ENCODE measurements at regions not wholly inside any gene's neighbourhood (a gene's known extent, or its start where the extent isn't known, plus 50 kb on each side); places are given as distances from the start of the nearest gene placed in this dataset.

- dilution Hi-C loops (cut with HindIII; ENCODE audit: low sequenced_read_pairs, unreplicated experiment): no loop called here
- H3K4me1 ChIP-seq (ENCODE audit: control insufficient read depth, insufficient read depth, low read length): no peaks in the 10 kb centered on the region
- ChIA-PET POLR2A (ENCODE audit: unreplicated experiment) (no interaction called here), CTCF (no interaction called here)
- ATAC-seq (ENCODE audit: low read depth): no peak
- in situ Hi-C loops (cut with MboI; ENCODE audit: low sequenced_read_pairs): loop anchor here (25.0 kb wide), 1 partner anchor 301 kb away; no protein-coding TSS in a partner anchor
- no peaks in the 10 kb centered on the region for H4K20me1 ChIP-seq (ENCODE audit: insufficient read depth, low read length)
- H2BK5ac ChIP-seq (ENCODE audit: low read depth, low read length, poor library complexity, severe bottlenecking): no peak overlapping the region
- H3K79me1 ChIP-seq (ENCODE audit: low read depth in 1 of 2, low read length in 2 of 2): no peaks in the 10 kb centered on the region
- H3K9ac ChIP-seq (ENCODE audit: low read depth, low read length): no peak overlapping the region
- intact Hi-C loops (cut with micrococcal nuclease): no loop called here
- H3K9me3 ChIP-seq (ENCODE audit: control insufficient read depth, insufficient read depth, low read length): no peaks in the 10 kb centered on the region
- H3K18ac ChIP-seq (ENCODE audit: low read depth, low read length): peak overlapping the region; percentile 27; the same call in 1 of the 2 replicates
- DNase-seq: peak; percentile 15
- H2AFZ ChIP-seq (replicated peaks; ENCODE audit: low read length, poor library complexity): no peak overlapping the region
- no peak overlapping the region for H2BK15ac ChIP-seq (ENCODE audit: low read depth, low read length)
- no peak for TF ChIP-seq MXI1 (IDR thresholded peaks at IDR 0.05; ENCODE audit: borderline replicate concordance, low read depth, low read length)
- TF ChIP-seq CTCF (conservative IDR thresholded peaks at IDR 0.05; ENCODE audit: low read depth, low read length): no peak
- no peak for TF ChIP-seq SMC3 (IDR thresholded peaks at IDR 0.05; ENCODE audit: low read depth, low read length)
- no peak for TF ChIP-seq ELK1 (IDR thresholded peaks at IDR 0.05; ENCODE audit: borderline replicate concordance, low read depth, low read length)
- no peak for TF ChIP-seq BHLHE40 (IDR thresholded peaks at IDR 0.05; ENCODE audit: low read depth, low read length)
- TF ChIP-seq MAFK (IDR thresholded peaks at IDR 0.05; ENCODE audit: low read depth, low read length): no peak
- no peak for TF ChIP-seq CEBPB (IDR thresholded peaks at IDR 0.05; ENCODE audit: low read depth, low read length)
- TF ChIP-seq USF2 (IDR thresholded peaks at IDR 0.05; ENCODE audit: low read depth, low read length): no peak
- TF ChIP-seq POLR2A (IDR thresholded peaks at IDR 0.05; ENCODE audit: low read depth, low read length): no peak
- TF ChIP-seq NFE2L2 (IDR thresholded peaks at IDR 0.05; ENCODE audit: low read depth, low read length): no peak
- H2BK120ac ChIP-seq (ENCODE audit: low read depth, low read length): no peak overlapping the region; the same call in 1 of the 2 replicates
- no peak overlapping the region for H2AK9ac ChIP-seq (replicated peaks; ENCODE audit: low read depth, low read length, poor library complexity)
- H3K14ac ChIP-seq (replicated peaks; ENCODE audit: low read depth, low read length): no peak overlapping the region
- H3K23ac ChIP-seq (ENCODE audit: low read depth, low read length): no peak overlapping the region
- no peak overlapping the region for H3K27ac ChIP-seq (ENCODE audit: insufficient read depth, low read length)
- BruUV-seq (replicated peaks): no TSS peak
- no peaks in the 10 kb centered on the region for H3K27me3 ChIP-seq (ENCODE audit: control insufficient read depth, insufficient read depth, low read length)
- H3K9me1 ChIP-seq (ENCODE audit: insufficient read depth, low read length): no peaks in the 10 kb centered on the region
- 0 out of 2 replicates have a peak overlapping the region, but pooled peaks have one; percentile 1 for H4K91ac ChIP-seq (ENCODE audit: insufficient read depth, low read depth, low read length)
- no CpG with 5 or more reads among the region's 6 CpGs for WGBS, 2 experiments (ENCODE audit: extremely low coverage in 2 of 2, insufficient read length in 1 of 2)
- no peak overlapping the region for H4K5ac ChIP-seq (ENCODE audit: low read depth, low read length)
- no peak overlapping the region for H4K8ac ChIP-seq (ENCODE audit: low read depth in 2 of 2, low read length in 2 of 2)
- H3K4ac ChIP-seq (ENCODE audit: low read depth, low read length): no peak overlapping the region
- H2BK20ac ChIP-seq (ENCODE audit: low read depth, low read length): no peak overlapping the region
- H3K36me3 ChIP-seq (ENCODE audit: control insufficient read depth, insufficient read depth, low read length): no peaks in the 10 kb centered on the region
- H3K4me2 ChIP-seq (ENCODE audit: low read depth, low read length): no peak overlapping the region
- no peak overlapping the region for H3K4me3 ChIP-seq (ENCODE audit: insufficient read depth, low read depth, low read length)
- H2AK5ac ChIP-seq (ENCODE audit: low read depth, low read length): peak overlapping the region; percentile 70; the same call in 1 of the 2 replicates
- H3K56ac ChIP-seq (ENCODE audit: extremely low read depth, insufficient read depth, low read length): no peak overlapping the region
These were observed 141.0 kb upstream of the ARHGAP5 start for GRCh38 chr14:31936115-31936514.
